NCI-H748 (cell line): ENCODE measurements at regions not wholly inside any gene's neighbourhood (a gene's known extent, or its start where the extent isn't known, plus 50 kb on each side); places are given as distances from the start of the nearest gene placed in this dataset.
A peak's percentile ranks its signal among the peaks of the same experiment; 100 is the strongest.
"Not testable (repeated sequence)": the region's sequence is repeated elsewhere in the genome, so short reads cannot be mapped to it uniquely, and the experiment has no call there.

Experiments used
- DNase-seq: peaks from one replicate; lab custom pipeline; 2025; ENCODE audit not compliant: unreplicated experiment; lab: John Stamatoyannopoulos, UW

GRCh38 chr13:71382285-71382684 is 484.7 kb downstream of the DACH1 start:
- no peak for DNase-seq

- DNase-seq = no peak
These were observed 486.8 kb downstream of the DACH1 start for GRCh38 chr13:71380191-71380590.

GRCh38 chr13:71378961-71379905 is 487.8 kb downstream of the DACH1 start:
- DNase-seq = no peak

GRCh38 chr13:71374471-71375049 is 492.4 kb downstream of the DACH1 start:
- no peak for DNase-seq

- no peak for DNase-seq
These were observed 498.7 kb downstream of the DACH1 start for GRCh38 chr13:71368336-71368735.

GRCh38 chr13:71360041-71360440 is 507.0 kb downstream of the DACH1 start:
- DNase-seq = no peak

- DNase-seq = no peak
These were observed 507.4 kb downstream of the DACH1 start for GRCh38 chr13:71359641-71360040.

- DNase-seq = peak; percentile 44
These were observed 508.8 kb downstream of the DACH1 start for GRCh38 chr13:71358218-71358617.

- DNase-seq = no peak
These were observed 512.0 kb downstream of the DACH1 start for GRCh38 chr13:71355010-71355409.

- DNase-seq = no peak
These were observed 516.1 kb downstream of the DACH1 start for GRCh38 chr13:71350886-71351285.

GRCh38 chr13:71345856-71346255 is 521.1 kb downstream of the DACH1 start:
- DNase-seq = not testable (repeated sequence)

- no peak for DNase-seq
These were observed 527.3 kb downstream of the DACH1 start for GRCh38 chr13:71339736-71340135.

GRCh38 chr13:71339005-71339404 is 528.0 kb downstream of the DACH1 start:
- no peak for DNase-seq

- DNase-seq = no peak
These were observed 528.9 kb downstream of the DACH1 start for GRCh38 chr13:71338070-71338469.

- DNase-seq = no peak
These were observed 539.7 kb downstream of the DACH1 start for GRCh38 chr13:71327266-71327665.

GRCh38 chr13:71325556-71325955 is 541.4 kb downstream of the DACH1 start:
- DNase-seq = no peak

- no peak for DNase-seq
These were observed 543.7 kb downstream of the DACH1 start for GRCh38 chr13:71323266-71323665.

GRCh38 chr13:71320452-71320851 is 546.6 kb downstream of the DACH1 start:
- DNase-seq = peak; percentile 61

- peak; percentile 93 for DNase-seq
These were observed 550.1 kb downstream of the DACH1 start for GRCh38 chr13:71316792-71317363.

GRCh38 chr13:71312923-71313322 is 554.1 kb downstream of the DACH1 start:
- DNase-seq = no peak

GRCh38 chr13:71309905-71310304 is 557.1 kb downstream of the DACH1 start:
- no peak for DNase-seq

GRCh38 chr13:71306821-71307220 is 560.2 kb downstream of the DACH1 start:
- no peak for DNase-seq
